WTC11 (cell line): ENCODE measurements at regions not wholly inside any gene's neighbourhood (a gene's known extent, or its start where the extent isn't known, plus 50 kb on each side); places are given as distances from the start of the nearest gene placed in this dataset.

ENCODE experiments used
- ATAC-seq: fragments of 200-7000 bp; cut with Tn5 transposase; 2 replicates; pipeline ENCODE4 v1.10.0; 2021; ENCODE audit warnings: mild to moderate bottlenecking, moderate library complexity
- CTCF ChIA-PET: fragments of 300-600 bp; sonication (Branson Sonifier 250); formaldehyde crosslinking; loops from one replicate; lab custom pipeline; 2021; ENCODE audit warnings: antibody characterized with exemption; lab: Charles Lee
- POLR2A ChIA-PET: fragments of 350-600 bp; sonication (Branson Sonifier 250); formaldehyde crosslinking; loops from one replicate; lab custom pipeline; 2021; ENCODE audit warnings: antibody characterized with exemption; lab: Charles Lee
- DNase-seq: peaks from one replicate; pipeline ENCODE4 v3.0.0; 2021; ENCODE audit warnings: low spot score
- H3K27ac Mint-ChIP-seq: 2 replicates; pipeline ENCODE4 v1.8.0; 2021; ENCODE audit warnings: mixed read lengths
- H3K27me3 Mint-ChIP-seq: 2 replicates; pipeline ENCODE4 v1.8.0; 2021; ENCODE audit warnings: low read depth, mild to moderate bottlenecking, moderate library complexity, mixed read lengths
- H3K36me3 Mint-ChIP-seq: 2 replicates; pipeline ENCODE4 v1.8.0; 2021; ENCODE audit warnings: mixed read lengths
- H3K4me1 Mint-ChIP-seq: 2 replicates; pipeline ENCODE4 v1.8.0; 2022; ENCODE audit warnings: mixed read lengths
- H3K4me3 Mint-ChIP-seq: 2 replicates; pipeline ENCODE4 v1.8.0; 2021; ENCODE audit warnings: mild to moderate bottlenecking, moderate library complexity, mixed read lengths
- H3K9me3 Mint-ChIP-seq: 2 replicates; pipeline ENCODE4 v1.8.0; 2021; ENCODE audit warnings: mixed read lengths
- CREB1 ChIP-seq: sonication (generic); formaldehyde crosslinking; IDR thresholded peaks from 2 replicates; pipeline ENCODE4 v1.8.0; 2023; ENCODE audit warnings: mild to moderate bottlenecking, missing genetic modification reagents
- FOXK1 ChIP-seq: sonication (generic); formaldehyde crosslinking; IDR thresholded peaks from 2 replicates; pipeline ENCODE4 v1.8.0; 2022; ENCODE audit warnings: mild to moderate bottlenecking, moderate library complexity, missing genetic modification reagents
- FOXP1 ChIP-seq: sonication (generic); formaldehyde crosslinking; IDR thresholded peaks from 2 replicates; pipeline ENCODE4 v1.8.0; 2022; ENCODE audit warnings: missing genetic modification reagents, mild to moderate bottlenecking, moderate library complexity, borderline replicate concordance
- NFYB ChIP-seq: sonication (generic); formaldehyde crosslinking; conservative IDR thresholded peaks from 2 replicates; pipeline ENCODE4 v1.8.0; 2022; ENCODE audit warnings: low read depth, missing genetic modification reagents
- NR1H2 ChIP-seq: sonication (generic); formaldehyde crosslinking; IDR thresholded peaks from 2 replicates; pipeline ENCODE4 v1.9.0; 2021; ENCODE audit warnings: mild to moderate bottlenecking, moderate library complexity, missing genetic modification reagents
- PRRX2 ChIP-seq: fragments of 250-450 bp; sonication (Bioruptor Pico); IDR thresholded peaks from 2 replicates; pipeline ENCODE4 v1.8.0; 2021; ENCODE audit warnings: mild to moderate bottlenecking
- RORB ChIP-seq: fragments of 250-450 bp; sonication (Bioruptor Pico); IDR thresholded peaks from 2 replicates; pipeline ENCODE4 v1.9.0; 2021; ENCODE audit warnings: mild to moderate bottlenecking
- SMAD3 ChIP-seq: sonication (generic); formaldehyde crosslinking; IDR thresholded peaks from 2 replicates; pipeline ENCODE4 v1.8.0; 2022; ENCODE audit warnings: missing genetic modification reagents, mild to moderate bottlenecking, borderline replicate concordance
- SMAD4 ChIP-seq: sonication (generic); formaldehyde crosslinking; IDR thresholded peaks from 2 replicates; pipeline ENCODE4 v1.8.0; 2022; ENCODE audit warnings: mild to moderate bottlenecking, missing genetic modification reagents
- SOX15 ChIP-seq: fragments of 250-450 bp; sonication (Bioruptor Pico); IDR thresholded peaks from 2 replicates; pipeline ENCODE4 v1.9.0; 2021; ENCODE audit warnings: mild to moderate bottlenecking
- TEAD1 ChIP-seq: sonication (generic); formaldehyde crosslinking; IDR thresholded peaks from 2 replicates; pipeline ENCODE4 v1.8.0; 2022; ENCODE audit warnings: mild to moderate bottlenecking, missing genetic modification reagents
- ZMAT4 ChIP-seq: fragments of 250-450 bp; sonication (Bioruptor Pico); IDR thresholded peaks from 2 replicates; pipeline ENCODE4 v1.9.0; 2021; ENCODE audit warnings: mild to moderate bottlenecking
- ZNF121 ChIP-seq: sonication (generic); formaldehyde crosslinking; IDR thresholded peaks from 2 replicates; pipeline ENCODE4 v1.8.0; 2023; ENCODE audit warnings: missing genetic modification reagents
- TF ChIP-seq, protein P1 (sequence below): sonication (generic); formaldehyde crosslinking; IDR thresholded peaks from 2 replicates; pipeline ENCODE4 v1.8.0; 2022; ENCODE audit warnings: missing genetic modification reagents
- TF ChIP-seq, protein P2 (sequence below): sonication (generic); formaldehyde crosslinking; IDR thresholded peaks from 2 replicates; pipeline ENCODE4 v1.8.1; 2023; ENCODE audit warnings: mild to moderate bottlenecking, missing genetic modification reagents, borderline replicate concordance
- TF ChIP-seq, protein P3 (sequence below): fragments of 250-450 bp; sonication (Bioruptor Pico); IDR thresholded peaks from 2 replicates; pipeline ENCODE4 v2.1.2; 2022; ENCODE audit warnings: mild to moderate bottlenecking, moderate library complexity
- TF ChIP-seq, protein P4 (sequence below): fragments of 250-450 bp; sonication (Bioruptor Pico); IDR thresholded peaks from 2 replicates; pipeline ENCODE4 v1.9.0; 2021; ENCODE audit warnings: mild to moderate bottlenecking

DNA sequence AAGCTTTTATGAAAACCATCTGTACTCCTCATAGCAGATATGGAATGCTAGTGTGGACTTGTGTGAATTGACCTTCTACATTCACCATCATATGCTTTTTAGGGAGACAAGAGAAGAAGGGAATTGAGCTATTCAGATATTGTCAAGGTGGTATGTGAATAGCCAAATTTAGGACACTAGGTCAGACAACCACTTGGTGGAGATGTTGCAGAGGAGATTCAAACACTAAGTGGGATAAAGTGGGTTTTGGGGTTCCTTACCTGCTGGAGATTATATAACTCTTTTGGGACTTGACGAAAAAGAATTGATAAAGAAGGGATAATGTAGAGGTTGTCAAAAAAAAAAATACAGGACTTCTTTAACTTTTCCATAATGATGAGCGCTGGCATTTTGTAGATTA is 231.8 kb upstream of the THRB start:
- ChIA-PET POLR2A (no interaction called here), CTCF (interaction anchor here (1.0 to 3.1 kb wide), 5 partner anchors 9 to 868 kb away, joined by 3 to 10 read pairs (median 7); no protein-coding TSS in a partner anchor)
- H3K4me3 Mint-ChIP-seq, result no peak overlapping the region
- ATAC-seq, result no peak
- H3K36me3 Mint-ChIP-seq, result no peaks in the 10 kb centered on the region
- no peaks in the 10 kb centered on the region for H3K4me1 Mint-ChIP-seq
- H3K9me3 Mint-ChIP-seq, result 0 out of 2 replicates have a peak, but pooled peaks cover 3% of the 10 kb centered on the region
- DNase-seq, result no peak
- TF ChIP-seq NFYB (CRISPR knock-in tag) (no peak), PRRX2 (CRISPR knock-in tag) (no peak), NR1H2 (CRISPR knock-in tag) (no peak), FOXK1 (no peak), TEAD1 (CRISPR knock-in tag) (no peak), ZNF121 (CRISPR knock-in tag) (no peak), ZMAT4 (no peak)
- TF ChIP-seq, protein P1, sequence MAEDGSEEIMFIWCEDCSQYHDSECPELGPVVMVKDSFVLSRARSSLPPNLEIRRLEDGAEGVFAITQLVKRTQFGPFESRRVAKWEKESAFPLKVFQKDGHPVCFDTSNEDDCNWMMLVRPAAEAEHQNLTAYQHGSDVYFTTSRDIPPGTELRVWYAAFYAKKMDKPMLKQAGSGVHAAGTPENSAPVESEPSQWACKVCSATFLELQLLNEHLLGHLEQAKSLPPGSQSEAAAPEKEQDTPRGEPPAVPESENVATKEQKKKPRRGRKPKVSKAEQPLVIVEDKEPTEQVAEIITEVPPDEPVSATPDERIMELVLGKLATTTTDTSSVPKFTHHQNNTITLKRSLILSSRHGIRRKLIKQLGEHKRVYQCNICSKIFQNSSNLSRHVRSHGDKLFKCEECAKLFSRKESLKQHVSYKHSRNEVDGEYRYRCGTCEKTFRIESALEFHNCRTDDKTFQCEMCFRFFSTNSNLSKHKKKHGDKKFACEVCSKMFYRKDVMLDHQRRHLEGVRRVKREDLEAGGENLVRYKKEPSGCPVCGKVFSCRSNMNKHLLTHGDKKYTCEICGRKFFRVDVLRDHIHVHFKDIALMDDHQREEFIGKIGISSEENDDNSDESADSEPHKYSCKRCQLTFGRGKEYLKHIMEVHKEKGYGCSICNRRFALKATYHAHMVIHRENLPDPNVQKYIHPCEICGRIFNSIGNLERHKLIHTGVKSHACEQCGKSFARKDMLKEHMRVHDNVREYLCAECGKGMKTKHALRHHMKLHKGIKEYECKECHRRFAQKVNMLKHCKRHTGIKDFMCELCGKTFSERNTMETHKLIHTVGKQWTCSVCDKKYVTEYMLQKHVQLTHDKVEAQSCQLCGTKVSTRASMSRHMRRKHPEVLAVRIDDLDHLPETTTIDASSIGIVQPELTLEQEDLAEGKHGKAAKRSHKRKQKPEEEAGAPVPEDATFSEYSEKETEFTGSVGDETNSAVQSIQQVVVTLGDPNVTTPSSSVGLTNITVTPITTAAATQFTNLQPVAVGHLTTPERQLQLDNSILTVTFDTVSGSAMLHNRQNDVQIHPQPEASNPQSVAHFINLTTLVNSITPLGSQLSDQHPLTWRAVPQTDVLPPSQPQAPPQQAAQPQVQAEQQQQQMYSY (CRISPR knock-in tag), result no peak
- TF ChIP-seq, protein P2, sequence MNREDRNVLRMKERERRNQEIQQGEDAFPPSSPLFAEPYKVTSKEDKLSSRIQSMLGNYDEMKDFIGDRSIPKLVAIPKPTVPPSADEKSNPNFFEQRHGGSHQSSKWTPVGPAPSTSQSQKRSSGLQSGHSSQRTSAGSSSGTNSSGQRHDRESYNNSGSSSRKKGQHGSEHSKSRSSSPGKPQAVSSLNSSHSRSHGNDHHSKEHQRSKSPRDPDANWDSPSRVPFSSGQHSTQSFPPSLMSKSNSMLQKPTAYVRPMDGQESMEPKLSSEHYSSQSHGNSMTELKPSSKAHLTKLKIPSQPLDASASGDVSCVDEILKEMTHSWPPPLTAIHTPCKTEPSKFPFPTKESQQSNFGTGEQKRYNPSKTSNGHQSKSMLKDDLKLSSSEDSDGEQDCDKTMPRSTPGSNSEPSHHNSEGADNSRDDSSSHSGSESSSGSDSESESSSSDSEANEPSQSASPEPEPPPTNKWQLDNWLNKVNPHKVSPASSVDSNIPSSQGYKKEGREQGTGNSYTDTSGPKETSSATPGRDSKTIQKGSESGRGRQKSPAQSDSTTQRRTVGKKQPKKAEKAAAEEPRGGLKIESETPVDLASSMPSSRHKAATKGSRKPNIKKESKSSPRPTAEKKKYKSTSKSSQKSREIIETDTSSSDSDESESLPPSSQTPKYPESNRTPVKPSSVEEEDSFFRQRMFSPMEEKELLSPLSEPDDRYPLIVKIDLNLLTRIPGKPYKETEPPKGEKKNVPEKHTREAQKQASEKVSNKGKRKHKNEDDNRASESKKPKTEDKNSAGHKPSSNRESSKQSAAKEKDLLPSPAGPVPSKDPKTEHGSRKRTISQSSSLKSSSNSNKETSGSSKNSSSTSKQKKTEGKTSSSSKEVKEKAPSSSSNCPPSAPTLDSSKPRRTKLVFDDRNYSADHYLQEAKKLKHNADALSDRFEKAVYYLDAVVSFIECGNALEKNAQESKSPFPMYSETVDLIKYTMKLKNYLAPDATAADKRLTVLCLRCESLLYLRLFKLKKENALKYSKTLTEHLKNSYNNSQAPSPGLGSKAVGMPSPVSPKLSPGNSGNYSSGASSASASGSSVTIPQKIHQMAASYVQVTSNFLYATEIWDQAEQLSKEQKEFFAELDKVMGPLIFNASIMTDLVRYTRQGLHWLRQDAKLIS (CRISPR knock-in tag), result no peak
- TF ChIP-seq, protein P3, sequence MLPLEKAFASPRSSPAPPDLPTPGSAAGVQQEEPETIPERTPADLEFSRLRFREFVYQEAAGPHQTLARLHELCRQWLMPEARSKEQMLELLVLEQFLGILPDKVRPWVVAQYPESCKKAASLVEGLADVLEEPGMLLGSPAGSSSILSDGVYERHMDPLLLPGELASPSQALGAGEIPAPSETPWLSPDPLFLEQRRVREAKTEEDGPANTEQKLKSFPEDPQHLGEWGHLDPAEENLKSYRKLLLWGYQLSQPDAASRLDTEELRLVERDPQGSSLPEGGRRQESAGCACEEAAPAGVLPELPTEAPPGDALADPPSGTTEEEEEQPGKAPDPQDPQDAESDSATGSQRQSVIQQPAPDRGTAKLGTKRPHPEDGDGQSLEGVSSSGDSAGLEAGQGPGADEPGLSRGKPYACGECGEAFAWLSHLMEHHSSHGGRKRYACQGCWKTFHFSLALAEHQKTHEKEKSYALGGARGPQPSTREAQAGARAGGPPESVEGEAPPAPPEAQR, result no peak
- no peak overlapping the region for H3K27ac Mint-ChIP-seq
- H3K27me3 Mint-ChIP-seq, result no peaks in the 10 kb centered on the region; the same call in 1 of the 2 replicates

GRCh38 chr3:24730173-24730572 is 235.5 kb upstream of the THRB start:
- Mint-ChIP-seq H3K4me3 (no peak overlapping the region), H3K4me1 (no peaks in the 10 kb centered on the region), H3K27me3 (no peaks in the 10 kb centered on the region; the same call in 1 of the 2 replicates), H3K9me3 (peaks cover 14% of the 10 kb centered on the region), H3K27ac (no peak overlapping the region), H3K36me3 (no peaks in the 10 kb centered on the region)
- POLR2A ChIA-PET, result no interaction called here
- CTCF ChIA-PET, result no interaction called here
- ATAC-seq (no peak), DNase-seq (no peak)
- TF ChIP-seq CREB1 (CRISPR knock-in tag) (no peak), SMAD3 (no peak), FOXP1 (CRISPR knock-in tag) (no peak), SMAD4 (no peak), SOX15 (CRISPR knock-in tag) (no peak), RORB (CRISPR knock-in tag) (no peak)
- TF ChIP-seq, protein P1 (CRISPR knock-in tag), result no peak
- TF ChIP-seq, protein P4, sequence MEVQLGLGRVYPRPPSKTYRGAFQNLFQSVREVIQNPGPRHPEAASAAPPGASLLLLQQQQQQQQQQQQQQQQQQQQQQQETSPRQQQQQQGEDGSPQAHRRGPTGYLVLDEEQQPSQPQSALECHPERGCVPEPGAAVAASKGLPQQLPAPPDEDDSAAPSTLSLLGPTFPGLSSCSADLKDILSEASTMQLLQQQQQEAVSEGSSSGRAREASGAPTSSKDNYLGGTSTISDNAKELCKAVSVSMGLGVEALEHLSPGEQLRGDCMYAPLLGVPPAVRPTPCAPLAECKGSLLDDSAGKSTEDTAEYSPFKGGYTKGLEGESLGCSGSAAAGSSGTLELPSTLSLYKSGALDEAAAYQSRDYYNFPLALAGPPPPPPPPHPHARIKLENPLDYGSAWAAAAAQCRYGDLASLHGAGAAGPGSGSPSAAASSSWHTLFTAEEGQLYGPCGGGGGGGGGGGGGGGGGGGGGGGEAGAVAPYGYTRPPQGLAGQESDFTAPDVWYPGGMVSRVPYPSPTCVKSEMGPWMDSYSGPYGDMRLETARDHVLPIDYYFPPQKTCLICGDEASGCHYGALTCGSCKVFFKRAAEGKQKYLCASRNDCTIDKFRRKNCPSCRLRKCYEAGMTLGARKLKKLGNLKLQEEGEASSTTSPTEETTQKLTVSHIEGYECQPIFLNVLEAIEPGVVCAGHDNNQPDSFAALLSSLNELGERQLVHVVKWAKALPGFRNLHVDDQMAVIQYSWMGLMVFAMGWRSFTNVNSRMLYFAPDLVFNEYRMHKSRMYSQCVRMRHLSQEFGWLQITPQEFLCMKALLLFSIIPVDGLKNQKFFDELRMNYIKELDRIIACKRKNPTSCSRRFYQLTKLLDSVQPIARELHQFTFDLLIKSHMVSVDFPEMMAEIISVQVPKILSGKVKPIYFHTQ, result no peak
